HepG2 (cell line): ENCODE measurements at regions not wholly inside any gene's neighbourhood (a gene's known extent, or its start where the extent isn't known, plus 50 kb on each side); places are given as distances from the start of the nearest gene placed in this dataset.

Experiments
- ATAC-seq: fragments of 200-7000 bp; cut with Tn5 transposase; 3 replicates; pipeline ENCODE4 v1.9.1; 2020; ENCODE audit warnings: mild to moderate bottlenecking, moderate library complexity
- BruUV-seq: library from RNA; stranded (reverse); fragments of 400-500 nt; replicated peaks from 2 replicates; lab custom pipeline; 2021; lab: Mats Ljungman, UMichigan
- CTCF ChIA-PET: fragments of 300-600 bp; formaldehyde crosslinking; extraction: SDS; loops from one replicate; lab custom pipeline; 2021; ENCODE audit warnings: low total read pairs, inconsistent platforms, low intra/inter-chr PET ratio; lab: Yijun Ruan, JAX
- POLR2A ChIA-PET: fragments of 350-600 bp; sonication (Branson Sonifier 250); formaldehyde crosslinking; loops from one replicate; lab custom pipeline; 2020; ENCODE audit warnings: antibody characterized with exemption, inconsistent platforms; lab: Yijun Ruan, JAX
- DNase-seq: peaks from one replicate; pipeline ENCODE4 v3.0.0-alpha.2; 2015; ENCODE audit warnings: low spot score
- FAIRE-seq: peaks from 3 replicates; lab custom pipeline; 2011; peaks lifted over from hg19 to GRCh38; lab: Jason Lieb, UNC
- H2AFZ ChIP-seq: one replicate; pipeline ENCODE4 v1.6.1; 2011; ENCODE audit warnings: low read length, inconsistent platforms
- H3K27ac ChIP-seq: fragments of 300-600 bp; 3 replicates; pipeline ENCODE4 v1.8.0; 2011; ENCODE audit warnings: mixed run types, mild to moderate bottlenecking, mixed read lengths, low read length, inconsistent platforms; ENCODE audit not compliant: insufficient read depth; ENCODE audit errors: extremely low read length
- H3K27me3 ChIP-seq, 2 experiments: fragments of 200-600 bp in 1 of 2; 2 replicates in 1 of 2; 3 replicates in 1 of 2; pipeline versions ENCODE4 v1.6.0 to v1.8.0; 2011; ENCODE audit warnings: low read length in 2 of 2, mild to moderate bottlenecking in 2 of 2, moderate library complexity in 2 of 2, inconsistent platforms in 1 of 2; ENCODE audit not compliant: insufficient read depth in 2 of 2, control insufficient read depth in 1 of 2
- H3K36me3 ChIP-seq, 2 experiments: fragments of 200-600 bp in 1 of 2; replicated peaks in 1 of 2; 2 replicates in 1 of 2; 3 replicates in 1 of 2; pipeline versions ENCODE4 v1.5.1 to v1.8.0; 2011; ENCODE audit warnings: low read length in 2 of 2, inconsistent platforms in 1 of 2; ENCODE audit not compliant: insufficient read depth in 2 of 2, control insufficient read depth in 1 of 2
- H3K4me1 ChIP-seq: 2 replicates; pipeline ENCODE4 v1.5.1; 2012; ENCODE audit warnings: low read length, inconsistent platforms; ENCODE audit not compliant: insufficient read depth
- H3K4me2 ChIP-seq: 2 replicates; pipeline ENCODE4 v1.6.0; 2011; ENCODE audit warnings: low read depth, low read length, inconsistent platforms
- H3K4me3 ChIP-seq, 3 experiments: fragments of 200-600 bp in 1 of 3; sonication (generic), shearing (Covaris generic) in 1 of 3; replicated peaks in 1 of 3; 2 replicates each; pipeline ENCODE4 v1.5.1; 2011 to 2016; ENCODE audit warnings: low read length in 3 of 3, inconsistent platforms in 2 of 3, low read depth in 2 of 3, mild to moderate bottlenecking in 2 of 3, control low read depth in 1 of 3, mixed read lengths in 1 of 3; ENCODE audit not compliant: insufficient read depth in 1 of 3
- H3K79me2 ChIP-seq: one replicate; pipeline ENCODE4 v1.6.1; 2011; ENCODE audit warnings: low read length, inconsistent platforms; ENCODE audit not compliant: insufficient read depth
- H3K9ac ChIP-seq: 2 replicates; pipeline ENCODE4 v1.6.0; 2011; ENCODE audit warnings: mild to moderate bottlenecking, low read depth, low read length, inconsistent platforms; ENCODE audit not compliant: insufficient read depth
- H3K9me3 ChIP-seq: 2 replicates; pipeline ENCODE4 v1.5.1; 2012; ENCODE audit warnings: mild to moderate bottlenecking, low read length
- H4K20me1 ChIP-seq: 2 replicates; pipeline ENCODE4 v1.6.0; 2011; ENCODE audit warnings: inconsistent platforms, mild to moderate bottlenecking, low read length, moderate library complexity; ENCODE audit not compliant: insufficient read depth
- CHD2 ChIP-seq: IDR thresholded peaks from 2 replicates; pipeline ENCODE4 v1.6.1; 2011; ENCODE audit warnings: low read depth, low read length, improper control_type of control experiment
- HIVEP1 ChIP-seq: sonication (generic); formaldehyde crosslinking; IDR thresholded peaks from 2 replicates; pipeline ENCODE4 v1.4.0; 2020; ENCODE audit warnings: mild to moderate bottlenecking, missing genetic modification reagents
- HMG20B ChIP-seq: conservative IDR thresholded peaks from 2 replicates; pipeline ENCODE4 v1.6.1; 2016; ENCODE audit warnings: missing genetic modification reagents, missing compliant biosample characterization
- HOXA7 ChIP-seq: sonication (generic); formaldehyde crosslinking; IDR thresholded peaks from 2 replicates; pipeline ENCODE4 v1.8.1; 2022; ENCODE audit warnings: mild to moderate bottlenecking, missing genetic modification reagents, moderate library complexity
- JDP2 ChIP-seq: sonication (generic); formaldehyde crosslinking; IDR thresholded peaks from 2 replicates; pipeline ENCODE4 v1.8.1; 2022; ENCODE audit warnings: missing genetic modification reagents, borderline replicate concordance
- MED8 ChIP-seq: sonication (generic); formaldehyde crosslinking; IDR thresholded peaks from 2 replicates; pipeline ENCODE4 v1.8.1; 2023; ENCODE audit warnings: mild to moderate bottlenecking, missing genetic modification reagents; ENCODE audit not compliant: insufficient replicate concordance
- NKX3-1 ChIP-seq: sonication (generic); formaldehyde crosslinking; IDR thresholded peaks from 2 replicates; pipeline ENCODE4 v1.5.0; 2020; ENCODE audit warnings: missing genetic modification reagents
- NR1H2 ChIP-seq: sonication (generic); formaldehyde crosslinking; IDR thresholded peaks from 2 replicates; pipeline ENCODE4 v1.8.1; 2022; ENCODE audit warnings: low read depth, missing genetic modification reagents, borderline replicate concordance
- NR2F6 ChIP-seq, 2 experiments: IDR thresholded peaks; 2 replicates each; pipeline ENCODE4 v1.6.1; 2016; ENCODE audit warnings: antibody characterized with exemption in 1 of 2, mild to moderate bottlenecking in 1 of 2
- TEAD3 ChIP-seq: optimal IDR thresholded peaks from 2 replicates; pipeline ENCODE3; 2016; ENCODE audit warnings: borderline replicate concordance
- YEATS2 ChIP-seq: sonication (generic); formaldehyde crosslinking; IDR thresholded peaks from 2 replicates; pipeline ENCODE4 v1.4.0; 2020; ENCODE audit warnings: missing genetic modification reagents, borderline replicate concordance
- ZNF20 ChIP-seq: sonication (generic); formaldehyde crosslinking; IDR thresholded peaks from 2 replicates; pipeline ENCODE4 v1.4.0; 2020; ENCODE audit warnings: mild to moderate bottlenecking, moderate library complexity, missing genetic modification reagents
- ZNF451 ChIP-seq: sonication (generic); formaldehyde crosslinking; IDR thresholded peaks from 2 replicates; pipeline ENCODE4 v1.5.0; 2020; ENCODE audit warnings: mild to moderate bottlenecking, missing genetic modification reagents
- ZNF501 ChIP-seq: sonication (generic); formaldehyde crosslinking; IDR thresholded peaks from 2 replicates; pipeline ENCODE4 v1.5.1; 2020; ENCODE audit warnings: mild to moderate bottlenecking, moderate library complexity, missing genetic modification reagents
- ZNF550 ChIP-seq: sonication (generic); formaldehyde crosslinking; IDR thresholded peaks from 2 replicates; pipeline ENCODE4 v1.4.0; 2020; ENCODE audit warnings: mild to moderate bottlenecking, missing genetic modification reagents, borderline replicate concordance
- ZNF724P ChIP-seq: sonication (generic); formaldehyde crosslinking; IDR thresholded peaks from 2 replicates; pipeline ENCODE4 v1.8.0; 2022; ENCODE audit warnings: missing genetic modification reagents, borderline replicate concordance
- ZNF777 ChIP-seq: sonication (generic); formaldehyde crosslinking; IDR thresholded peaks from 2 replicates; pipeline ENCODE4 v1.4.0; 2020; ENCODE audit warnings: missing genetic modification reagents
- ZNF878 ChIP-seq: sonication (generic); formaldehyde crosslinking; IDR thresholded peaks from 2 replicates; pipeline ENCODE4 v1.8.1; 2023; ENCODE audit warnings: mild to moderate bottlenecking, missing genetic modification reagents, moderate library complexity
- WGBS: methylation state at CpG from one replicate; pipeline ENCODE4 v1.1.6; 2017; ENCODE audit warnings: low lambda C conversion rate; 5-methylcytosine and 5-hydroxymethylcytosine counted together
- in situ Hi-C: cut with HindIII; loops from 2 replicates; pipeline ENCODE4 v1.10.0; 2017; ENCODE audit warnings: low pct_unique_long_range_greater_than_20kb; ENCODE audit not compliant: extremely low pct_ligation_motif_present
- intact Hi-C: fragments of 100-400 bp; cut with micrococcal nuclease; formaldehyde crosslinking; loops from one replicate; pipeline ENCODE4 v1.10.0; 2022; ENCODE audit not compliant: unreplicated experiment
- TF ChIP-seq, protein P1 (sequence below): sonication (generic); formaldehyde crosslinking; IDR thresholded peaks from 2 replicates; pipeline ENCODE4 v1.8.1; 2023; ENCODE audit warnings: missing genetic modification reagents, mild to moderate bottlenecking, borderline replicate concordance
- TF ChIP-seq, protein P2 (sequence below), 2 experiments: sonication (generic) in 1 of 2; formaldehyde crosslinking in 1 of 2; IDR thresholded peaks; 2 replicates each; pipeline versions ENCODE4 v1.5.1 to v1.6.1; 2011 to 2020; ENCODE audit warnings: borderline replicate concordance in 1 of 2, low read depth in 1 of 2, low read length in 1 of 2, mild to moderate bottlenecking in 1 of 2, missing genetic modification reagents in 1 of 2, moderate library complexity in 1 of 2

DNA sequence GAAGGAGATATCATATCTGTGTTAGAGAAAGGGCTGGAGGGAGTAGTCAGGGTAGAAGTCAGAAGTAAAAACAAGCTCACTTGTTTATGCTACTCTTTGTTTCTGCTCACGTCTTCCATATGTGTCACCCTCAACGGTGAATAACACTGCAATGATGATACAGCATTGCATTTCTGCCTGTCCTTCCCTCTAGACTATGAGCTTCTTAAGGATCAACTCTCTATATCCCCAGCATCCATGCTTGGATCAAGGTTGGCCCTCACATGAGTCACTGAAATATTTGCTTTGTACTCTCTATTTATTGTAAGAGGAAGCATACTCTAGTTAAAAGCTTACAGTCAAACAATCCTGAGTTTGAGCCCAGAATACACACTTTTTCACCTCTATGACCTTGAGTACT, 406.0 kb downstream of the RFC3 start (continued):
- TF ChIP-seq NR1H2 (CRISPR knock-in tag) (no peak), HMG20B (CRISPR knock-in tag) (no peak), ZNF724P (no peak), ZNF550 (CRISPR knock-in tag) (no peak), JDP2 (CRISPR knock-in tag) (no peak), HIVEP1 (CRISPR knock-in tag) (no peak), ZNF501 (CRISPR knock-in tag) (no peak), NR2F6 (IDR thresholded peaks at IDR 0.05) (no peak), NR2F6 (CRISPR knock-in tag; IDR thresholded peaks at IDR 0.05) (no peak), HOXA7 (no peak), MED8 (CRISPR knock-in tag) (no peak)

GRCh38 chr13:34224877-34225276, 406.9 kb downstream of the RFC3 start:
- in situ Hi-C loops (no loop called here), intact Hi-C loops (no loop called here)
- H3K9me3 ChIP-seq: no peaks in the 10 kb centered on the region
- no peak overlapping the region for H3K27ac ChIP-seq
- DNase-seq (no peak), FAIRE-seq (no peak), ATAC-seq (no peak)
- WGBS: 81% methylated on average over 10 of the region's 10 CpGs
- no peaks in the 10 kb centered on the region; a peak in 1 of 5 replicates for H3K27me3 ChIP-seq
- POLR2A ChIA-PET: no interaction called here
- H3K4me1 ChIP-seq: no peaks in the 10 kb centered on the region
- H3K36me3 ChIP-seq: no peaks in the 10 kb centered on the region
- TF ChIP-seq NKX3-1 (no peak), NR1H2 (CRISPR knock-in tag) (no peak), ZNF451 (CRISPR knock-in tag) (no peak), YEATS2 (no peak), CHD2 (no peak), ZNF878 (CRISPR knock-in tag) (no peak), TEAD3 (CRISPR knock-in tag) (no peak), ZNF20 (CRISPR knock-in tag) (no peak), ZNF777 (CRISPR knock-in tag) (no peak)
- TF ChIP-seq, protein P1, sequence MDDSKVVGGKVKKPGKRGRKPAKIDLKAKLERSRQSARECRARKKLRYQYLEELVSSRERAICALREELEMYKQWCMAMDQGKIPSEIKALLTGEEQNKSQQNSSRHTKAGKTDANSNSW (CRISPR knock-in tag): no peak
- TF ChIP-seq, protein P2, sequence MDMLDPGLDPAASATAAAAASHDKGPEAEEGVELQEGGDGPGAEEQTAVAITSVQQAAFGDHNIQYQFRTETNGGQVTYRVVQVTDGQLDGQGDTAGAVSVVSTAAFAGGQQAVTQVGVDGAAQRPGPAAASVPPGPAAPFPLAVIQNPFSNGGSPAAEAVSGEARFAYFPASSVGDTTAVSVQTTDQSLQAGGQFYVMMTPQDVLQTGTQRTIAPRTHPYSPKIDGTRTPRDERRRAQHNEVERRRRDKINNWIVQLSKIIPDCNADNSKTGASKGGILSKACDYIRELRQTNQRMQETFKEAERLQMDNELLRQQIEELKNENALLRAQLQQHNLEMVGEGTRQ (IDR thresholded peaks at IDR 0.05; ENCODE audit: low read depth, low read length): no peak
- TF ChIP-seq, protein P2 (CRISPR knock-in tag; IDR thresholded peaks at IDR 0.05; ENCODE audit: borderline replicate concordance): no peak
- no peak overlapping the region for H2AFZ ChIP-seq
- no peak overlapping the region for H3K9ac ChIP-seq
- no peaks in the 10 kb centered on the region for H4K20me1 ChIP-seq
- H3K79me2 ChIP-seq: no peaks in the 10 kb centered on the region
- H3K4me3 ChIP-seq: no peak overlapping the region
- CTCF ChIA-PET: no interaction called here
- BruUV-seq: no TSS peak
- no peak overlapping the region for H3K4me2 ChIP-seq
